A673 (cell line): ENCODE measurements at regions not wholly inside any gene's neighbourhood (a gene's known extent, or its start where the extent isn't known, plus 50 kb on each side); places are given as distances from the start of the nearest gene placed in this dataset.

Experiments used
- EZH2 ChIP-seq: fragments of 200-600 bp; sonication (generic); IDR thresholded peaks from 2 replicates; pipeline ENCODE4 v1.6.1; 2017; ENCODE audit warnings: borderline replicate concordance, low read depth, mild to moderate bottlenecking, mixed read lengths, antibody characterized with exemption, low read length; ENCODE audit not compliant: poor library complexity, severe bottlenecking
- TF ChIP-seq, protein P1 (sequence below): fragments of 300-800, 200-600 bp; sonication (generic); conservative IDR thresholded peaks from 2 replicates; pipeline ENCODE4 v1.5.1; 2017; ENCODE audit warnings: low read depth, mild to moderate bottlenecking, antibody characterized with exemption, low read length, moderate library complexity, mixed read lengths

DNA sequence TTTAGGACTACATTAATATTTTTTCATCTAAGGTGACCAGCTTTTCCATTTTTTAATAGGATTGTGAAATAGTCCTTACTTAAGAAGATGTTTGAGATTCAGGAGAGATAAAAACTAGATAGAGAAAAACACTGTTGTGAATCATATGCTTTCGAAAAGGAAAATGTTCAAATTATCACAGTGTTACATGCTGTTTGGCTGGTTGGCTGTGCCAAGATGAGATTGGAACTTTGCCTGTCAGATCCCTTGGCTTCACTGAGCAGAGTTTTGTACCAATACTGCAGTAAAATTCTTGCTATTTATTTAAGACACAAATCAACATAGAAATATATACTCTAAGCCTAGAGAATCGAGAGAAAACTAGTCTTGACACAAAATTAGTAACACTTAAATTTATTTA lies 117.2 kb downstream of the OXSM start:
- TF ChIP-seq, protein P1, sequence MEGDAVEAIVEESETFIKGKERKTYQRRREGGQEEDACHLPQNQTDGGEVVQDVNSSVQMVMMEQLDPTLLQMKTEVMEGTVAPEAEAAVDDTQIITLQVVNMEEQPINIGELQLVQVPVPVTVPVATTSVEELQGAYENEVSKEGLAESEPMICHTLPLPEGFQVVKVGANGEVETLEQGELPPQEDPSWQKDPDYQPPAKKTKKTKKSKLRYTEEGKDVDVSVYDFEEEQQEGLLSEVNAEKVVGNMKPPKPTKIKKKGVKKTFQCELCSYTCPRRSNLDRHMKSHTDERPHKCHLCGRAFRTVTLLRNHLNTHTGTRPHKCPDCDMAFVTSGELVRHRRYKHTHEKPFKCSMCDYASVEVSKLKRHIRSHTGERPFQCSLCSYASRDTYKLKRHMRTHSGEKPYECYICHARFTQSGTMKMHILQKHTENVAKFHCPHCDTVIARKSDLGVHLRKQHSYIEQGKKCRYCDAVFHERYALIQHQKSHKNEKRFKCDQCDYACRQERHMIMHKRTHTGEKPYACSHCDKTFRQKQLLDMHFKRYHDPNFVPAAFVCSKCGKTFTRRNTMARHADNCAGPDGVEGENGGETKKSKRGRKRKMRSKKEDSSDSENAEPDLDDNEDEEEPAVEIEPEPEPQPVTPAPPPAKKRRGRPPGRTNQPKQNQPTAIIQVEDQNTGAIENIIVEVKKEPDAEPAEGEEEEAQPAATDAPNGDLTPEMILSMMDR, result no peak
- no peak for TF ChIP-seq EZH2
